IMR-90 (cell line): ENCODE measurements at regions not wholly inside any gene's neighbourhood (a gene's known extent, or its start where the extent isn't known, plus 50 kb on each side); places are given as distances from the start of the nearest gene placed in this dataset.

Experiments
- CTCF ChIP-seq: conservative IDR thresholded peaks from 2 replicates; pipeline ENCODE4 v1.5.1; 2012; ENCODE audit warnings: mild to moderate bottlenecking, low read depth, low read length, improper control_type of control experiment
- RAD21 ChIP-seq: IDR thresholded peaks from 2 replicates; pipeline ENCODE4 v1.6.1; 2012; ENCODE audit warnings: low read length, improper control_type of control experiment

GRCh38 chr10:83943920-83944319 is 195.4 kb upstream of the GHITM start:
- TF ChIP-seq RAD21 (no peak), CTCF (no peak)
